A549 (cell line): ENCODE measurements at regions not wholly inside any gene's neighbourhood (a gene's known extent, or its start where the extent isn't known, plus 50 kb on each side); places are given as distances from the start of the nearest gene placed in this dataset.

ENCODE experiments used
- CHD4 ChIP-seq: fragments of 200-600 bp; sonication (generic); IDR thresholded peaks from 2 replicates; pipeline ENCODE4 v1.6.1; 2016; ENCODE audit warnings: antibody characterized with exemption, mild to moderate bottlenecking, borderline replicate concordance
- REST ChIP-seq: fragments of 200-600 bp; sonication (generic); IDR thresholded peaks from 2 replicates; pipeline ENCODE4 v1.6.1; 2016; ENCODE audit warnings: antibody characterized with exemption, mild to moderate bottlenecking, moderate library complexity
- TF ChIP-seq, protein P1 (sequence below): fragments of >200 bp; sonication (Bioruptor Twin); formaldehyde crosslinking; IDR thresholded peaks from 3 replicates; pipeline ENCODE4 v1.5.1; 2016

DNA sequence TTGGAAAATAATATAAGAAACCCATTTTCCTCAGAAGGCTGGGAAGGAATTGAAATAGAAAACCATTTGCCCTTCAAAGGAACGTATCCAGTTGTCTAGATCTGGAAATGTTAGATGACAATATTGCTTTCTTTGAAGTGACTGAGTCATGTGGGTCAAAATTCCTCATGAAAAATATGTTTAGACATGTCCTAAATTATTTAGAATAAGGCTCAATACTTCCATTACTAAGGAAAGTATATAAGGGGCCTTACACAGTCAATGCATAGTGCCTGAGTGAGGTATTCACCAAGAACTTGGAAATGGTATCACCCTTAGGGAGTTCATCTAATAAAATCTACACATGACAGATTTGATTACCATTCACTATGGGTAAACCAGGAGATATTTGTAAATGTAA, 619.8 kb upstream of the KCNMB2 start:
- TF ChIP-seq CHD4 (no peak), REST (no peak)
- TF ChIP-seq, protein P1, sequence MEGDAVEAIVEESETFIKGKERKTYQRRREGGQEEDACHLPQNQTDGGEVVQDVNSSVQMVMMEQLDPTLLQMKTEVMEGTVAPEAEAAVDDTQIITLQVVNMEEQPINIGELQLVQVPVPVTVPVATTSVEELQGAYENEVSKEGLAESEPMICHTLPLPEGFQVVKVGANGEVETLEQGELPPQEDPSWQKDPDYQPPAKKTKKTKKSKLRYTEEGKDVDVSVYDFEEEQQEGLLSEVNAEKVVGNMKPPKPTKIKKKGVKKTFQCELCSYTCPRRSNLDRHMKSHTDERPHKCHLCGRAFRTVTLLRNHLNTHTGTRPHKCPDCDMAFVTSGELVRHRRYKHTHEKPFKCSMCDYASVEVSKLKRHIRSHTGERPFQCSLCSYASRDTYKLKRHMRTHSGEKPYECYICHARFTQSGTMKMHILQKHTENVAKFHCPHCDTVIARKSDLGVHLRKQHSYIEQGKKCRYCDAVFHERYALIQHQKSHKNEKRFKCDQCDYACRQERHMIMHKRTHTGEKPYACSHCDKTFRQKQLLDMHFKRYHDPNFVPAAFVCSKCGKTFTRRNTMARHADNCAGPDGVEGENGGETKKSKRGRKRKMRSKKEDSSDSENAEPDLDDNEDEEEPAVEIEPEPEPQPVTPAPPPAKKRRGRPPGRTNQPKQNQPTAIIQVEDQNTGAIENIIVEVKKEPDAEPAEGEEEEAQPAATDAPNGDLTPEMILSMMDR = no peak
